ENCODE measurements at regions not wholly inside any gene's neighbourhood (a gene's known extent, or its start where the extent isn't known, plus 50 kb on each side); places are given as distances from the start of the nearest gene placed in this dataset.
"Not testable (repeated sequence)": the region's sequence is repeated elsewhere in the genome, so short reads cannot be mapped to it uniquely, and the experiment has no call there.

GRCh38 chr7:16318989-16319915 is 102.1 kb downstream of the CRPPA start:
- no peak for DNase-seq

GRCh38 chr7:16318463-16318862 is 102.9 kb downstream of the CRPPA start:
- no peak for DNase-seq

DNA sequence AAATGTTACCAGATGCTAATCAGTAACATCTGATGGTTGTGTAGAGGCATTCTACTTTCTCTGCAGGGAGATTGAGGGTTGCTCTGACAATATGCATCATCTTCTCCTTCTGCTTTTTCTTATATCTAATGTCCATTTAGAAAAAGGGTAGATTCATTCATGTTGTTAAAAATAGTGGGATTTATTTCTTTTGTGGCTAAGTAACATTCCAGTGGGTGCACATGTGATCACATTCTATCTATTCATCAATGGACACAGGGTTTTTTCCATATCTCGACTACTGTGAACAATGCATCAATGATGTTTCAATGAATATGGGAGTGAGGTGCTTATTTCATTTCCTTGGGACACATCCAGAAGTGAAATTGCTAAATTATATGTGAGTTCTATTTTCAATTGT is 103.9 kb downstream of the CRPPA start:
- DNase-seq, result no peak

DNA sequence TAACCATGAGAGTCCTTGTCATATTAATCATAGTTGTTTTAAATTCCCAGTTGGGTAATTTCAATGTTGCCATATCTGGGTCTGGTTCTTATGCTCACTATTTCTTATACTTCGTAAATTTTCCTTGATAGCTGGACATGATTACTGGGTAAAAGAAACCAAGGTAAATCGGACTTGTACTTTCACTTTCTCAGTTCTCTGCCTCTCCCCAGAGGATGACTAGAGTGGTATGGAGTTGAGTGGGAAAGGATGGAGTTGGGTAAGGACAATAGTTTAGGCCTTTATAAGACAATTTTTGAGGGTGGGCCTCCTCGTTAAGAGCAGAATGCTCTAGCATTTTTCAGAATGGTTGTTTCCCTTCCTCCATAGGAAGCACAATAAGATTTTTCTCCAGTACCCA is 106.1 kb downstream of the CRPPA start:
- no peak for DNase-seq

DNA sequence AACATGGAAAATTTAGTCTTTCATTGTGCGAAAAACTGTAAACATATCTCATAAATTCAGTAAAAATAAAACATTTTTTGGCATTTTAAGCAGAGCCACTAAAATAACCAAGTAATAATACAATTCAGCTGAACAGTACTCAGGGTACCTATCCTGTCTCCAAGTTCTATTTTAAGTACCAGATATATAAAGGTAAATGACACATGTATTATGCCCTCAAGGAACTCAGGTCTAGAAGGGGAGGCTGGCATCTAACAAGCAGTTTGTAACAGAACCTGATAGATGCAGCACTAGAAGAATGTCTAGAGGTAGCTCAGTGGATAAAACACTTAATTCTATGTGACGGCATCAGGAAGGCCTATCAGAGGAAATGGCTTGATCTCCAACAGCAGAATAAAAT is 112.2 kb downstream of the CRPPA start:
- DNase-seq, result no peak

DNA sequence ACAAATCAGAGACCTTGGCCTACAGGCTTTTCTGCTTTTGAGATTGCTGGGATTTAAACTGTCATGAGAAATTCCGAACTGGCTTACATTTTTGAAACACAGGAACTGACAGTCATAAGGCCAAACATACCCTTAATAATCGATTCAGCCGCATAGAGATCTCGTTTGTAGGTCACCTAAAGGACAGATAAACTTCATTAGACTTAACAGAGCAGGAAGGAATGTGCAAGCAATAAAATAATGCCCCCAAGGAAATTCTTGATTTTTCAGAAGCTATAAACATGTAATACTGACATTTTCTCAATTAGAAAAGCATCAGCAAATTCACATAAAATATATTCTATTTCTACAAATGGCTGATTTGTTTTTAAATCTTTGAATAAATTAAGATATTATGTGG is 120.0 kb downstream of the CRPPA start:
- DNase-seq, result no peak

DNA sequence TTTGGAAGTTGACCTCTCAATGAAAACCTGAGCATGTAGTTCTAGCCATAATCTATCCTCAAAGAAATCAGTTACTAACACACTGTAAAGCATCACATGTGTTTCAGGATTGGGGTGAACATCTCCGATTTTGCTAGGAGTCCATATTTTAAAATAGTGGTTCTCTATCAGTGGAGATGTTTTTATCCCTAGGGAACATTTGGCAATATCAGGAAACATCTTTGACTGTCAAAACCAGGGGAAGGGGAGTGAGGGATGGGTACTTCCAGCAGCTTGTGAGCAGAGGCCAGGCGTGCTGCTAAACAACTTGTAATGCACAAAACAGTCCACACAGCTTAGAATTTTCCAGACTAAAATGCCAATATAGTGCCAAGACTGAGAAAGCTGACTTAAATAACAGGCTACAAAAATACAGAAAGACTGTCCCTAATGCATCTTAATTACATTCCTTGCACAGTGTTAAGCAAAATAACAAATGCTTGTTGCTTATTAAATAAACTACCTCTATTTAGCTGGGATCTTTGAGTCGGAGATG is 120.9 kb downstream of the CRPPA start:
- no peak for DNase-seq

DNA sequence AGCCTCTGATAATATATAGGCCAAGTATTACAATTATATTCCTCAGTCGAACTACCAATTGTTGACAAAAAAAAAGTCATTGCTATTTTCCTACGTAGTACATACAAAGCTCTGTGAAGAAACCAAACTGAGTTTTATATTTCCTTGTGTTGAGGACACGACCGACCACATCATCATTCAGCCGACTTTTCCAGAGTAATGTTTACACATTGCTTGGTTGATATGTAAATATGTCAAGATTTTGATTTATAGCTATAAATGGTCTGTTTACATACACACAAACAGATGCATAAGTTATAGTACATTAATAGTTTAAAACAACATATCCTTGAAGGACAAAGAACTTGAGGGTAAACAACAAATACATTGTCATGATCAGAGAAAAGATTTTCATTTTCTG is 121.5 kb downstream of the CRPPA start:
- DNase-seq, result no peak

DNA sequence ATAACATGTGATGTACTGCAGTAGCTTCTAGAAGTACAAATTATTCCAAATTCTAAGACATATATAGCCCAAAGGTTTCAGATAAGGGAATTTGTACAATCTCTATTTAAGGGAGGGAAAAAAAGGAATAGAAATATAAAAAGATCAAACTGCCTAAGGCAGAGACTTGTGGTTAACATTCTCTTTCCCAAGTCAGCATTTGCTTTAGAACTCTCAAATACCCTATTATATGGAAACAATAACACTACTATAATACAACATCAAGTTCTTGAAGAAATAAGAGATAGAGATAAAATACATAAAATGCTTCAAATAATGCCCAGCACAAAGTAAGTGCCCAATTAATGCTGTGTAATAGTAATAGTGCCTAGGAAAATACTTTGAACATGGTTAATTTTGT is 123.1 kb downstream of the CRPPA start:
- DNase-seq, result no peak

DNA sequence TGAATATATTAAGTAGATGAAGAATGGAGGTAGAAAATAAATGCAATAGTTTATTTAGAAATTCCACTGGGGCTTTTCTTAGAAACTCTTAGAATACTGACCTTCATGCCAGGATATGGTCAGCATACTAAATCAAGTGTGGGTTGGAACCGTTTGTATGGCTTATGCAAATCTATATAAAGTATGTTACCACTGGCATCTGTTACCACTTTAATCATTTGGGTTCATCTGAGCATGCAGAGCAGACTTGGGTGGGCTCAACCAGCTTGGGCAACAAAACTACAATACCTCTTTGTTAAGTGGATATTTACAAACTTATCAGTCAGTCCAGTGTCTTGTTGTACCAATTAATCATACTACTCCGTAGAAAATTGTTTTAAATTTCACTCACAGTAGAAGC is 125.8 kb downstream of the CRPPA start:
- no peak for DNase-seq

GRCh38 chr7:16293669-16294425 is 127.5 kb downstream of the CRPPA start:
- no peak for DNase-seq

- no peak for DNase-seq
These were observed 136.8 kb downstream of the CRPPA start for GRCh38 chr7:16284581-16284980.

- no peak for DNase-seq
These were observed 143.1 kb downstream of the CRPPA start for GRCh38 chr7:16278167-16278787.

DNA sequence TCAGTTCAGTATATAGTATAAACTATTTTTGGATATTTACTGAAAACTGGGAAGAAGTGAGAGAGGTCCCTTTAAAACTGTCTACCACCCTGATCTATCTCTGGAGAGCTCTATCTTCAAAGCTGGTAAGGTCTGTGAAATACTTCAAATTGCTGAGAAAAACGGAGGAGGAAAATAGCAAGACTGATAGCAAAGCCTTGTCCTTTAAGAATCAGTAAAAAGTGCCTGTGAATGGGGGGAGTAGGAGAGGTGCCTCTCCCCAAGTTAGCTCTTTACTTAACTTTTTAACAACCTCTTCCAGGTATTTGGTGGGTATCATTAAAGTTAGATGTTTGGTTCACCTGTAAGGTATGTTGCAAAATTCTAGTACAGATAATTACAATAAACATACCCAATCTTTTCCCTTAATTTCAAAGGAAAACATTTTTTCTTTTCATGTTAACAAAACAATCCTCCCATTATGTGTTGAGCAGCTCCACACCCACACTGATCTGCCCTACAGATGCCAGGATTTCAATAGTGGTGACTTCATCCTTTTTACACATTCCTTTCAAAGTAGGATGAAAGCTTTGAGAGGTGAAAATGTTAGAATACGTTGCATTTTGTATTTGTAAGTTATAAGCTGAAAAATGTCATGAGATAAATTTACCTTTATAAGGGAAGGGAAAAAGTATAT is 149.2 kb downstream of the CRPPA start:
- DNase-seq, result no peak

- no peak for DNase-seq
These were observed 149.9 kb downstream of the CRPPA start for GRCh38 chr7:16271355-16271915.

DNA sequence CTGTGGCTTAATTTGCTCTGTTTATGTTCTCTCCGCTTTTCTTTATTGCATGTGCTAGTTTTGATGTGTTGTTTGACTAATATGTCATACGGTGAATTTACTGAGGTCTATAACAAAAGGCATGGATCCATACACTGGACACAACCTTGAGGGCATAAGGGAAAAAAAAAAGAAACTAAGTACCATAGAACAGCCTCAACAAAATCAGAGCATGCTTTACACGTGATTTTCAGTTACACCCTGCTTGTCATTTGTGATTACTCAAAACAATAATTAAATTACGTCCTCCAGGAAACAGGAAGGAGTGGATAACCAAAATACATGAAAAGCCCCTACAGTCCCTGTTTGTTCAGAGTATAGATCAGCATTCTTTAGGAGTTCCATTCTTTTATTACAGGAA is 150.5 kb downstream of the CRPPA start:
- DNase-seq, result no peak

DNA sequence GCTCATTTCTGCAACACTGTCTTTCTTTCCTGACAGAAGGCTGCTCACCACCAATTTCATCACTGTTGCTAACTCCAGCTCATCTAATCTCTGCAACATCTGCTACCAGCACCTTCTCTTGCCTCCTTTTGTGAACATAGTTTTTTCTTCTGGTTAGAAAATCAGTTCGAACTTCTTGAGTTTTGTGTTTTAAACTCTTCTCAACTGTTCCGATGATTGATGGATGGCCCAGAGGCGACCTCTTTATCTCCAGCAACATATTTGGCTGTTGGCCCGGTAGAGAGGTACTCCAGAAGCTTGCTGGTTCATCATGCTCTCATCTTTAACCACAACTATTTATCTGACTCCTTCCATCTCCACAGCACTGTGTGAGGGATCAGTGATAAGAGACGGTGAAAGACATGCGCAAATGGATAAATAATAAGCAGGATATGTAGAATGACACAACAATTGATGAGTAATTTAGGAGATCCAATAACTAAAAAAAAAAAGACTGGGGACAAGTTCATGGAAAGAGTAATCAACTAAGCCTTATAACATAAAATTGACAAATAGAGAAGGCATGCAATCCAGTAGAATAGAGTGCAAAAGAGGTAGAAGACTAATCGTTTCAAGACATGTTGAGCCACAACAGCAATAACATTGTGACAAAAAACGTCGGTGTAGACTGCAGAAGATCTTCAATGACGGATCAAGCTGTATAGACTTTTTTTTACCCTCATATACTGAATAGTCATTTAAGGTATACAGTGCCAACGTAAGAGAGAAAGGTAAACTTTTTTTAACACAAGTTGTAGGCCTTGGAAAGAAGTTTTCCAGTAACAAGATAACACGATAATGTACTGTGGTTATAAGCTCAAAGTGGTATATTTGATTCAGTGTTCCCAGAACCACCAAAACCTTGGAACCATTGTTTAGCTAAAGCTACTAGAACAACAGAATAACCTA is 152.2 kb downstream of the CRPPA start:
- DNase-seq, result no peak

DNA sequence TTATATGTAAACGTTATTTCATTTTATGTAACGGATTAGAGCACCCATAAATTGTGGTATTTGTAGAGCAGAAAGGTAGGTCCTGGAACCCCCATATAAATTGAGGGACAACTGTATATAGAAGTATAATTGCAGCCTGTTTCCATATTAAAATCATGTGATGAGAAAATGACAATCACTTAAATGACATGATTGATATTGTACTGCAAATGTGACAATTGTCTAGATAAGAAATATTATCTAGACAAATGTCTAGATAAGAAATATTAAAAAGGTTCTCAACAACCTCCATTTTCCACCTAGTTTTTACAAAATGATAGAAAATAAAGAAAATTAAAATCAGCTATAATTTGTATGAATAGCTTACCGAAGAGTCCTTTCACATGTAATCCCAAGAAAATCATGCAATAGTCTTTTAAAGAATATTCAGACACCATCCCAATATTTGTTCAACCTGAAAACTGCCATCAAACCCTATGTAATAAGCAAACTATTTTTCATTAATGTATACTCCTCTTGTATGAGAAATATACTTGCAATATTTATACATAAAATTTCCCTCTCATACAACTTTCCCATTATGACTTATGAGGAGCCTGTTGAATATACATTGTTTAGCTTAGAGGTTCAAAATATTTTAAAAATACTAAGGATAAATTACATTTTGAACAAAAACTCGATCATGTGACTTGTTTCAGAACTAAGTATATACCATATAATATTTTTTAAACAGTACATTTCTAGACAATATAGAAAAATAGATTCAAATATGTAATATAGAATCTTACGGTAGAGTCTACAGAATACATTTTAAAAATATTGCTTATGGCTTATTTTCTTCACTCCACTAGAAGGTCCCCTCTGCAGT is 153.2 kb downstream of the CRPPA start:
- DNase-seq, result no peak

GRCh38 chr7:16266877-16267276 is 154.5 kb downstream of the CRPPA start:
- DNase-seq, result no peak

DNA sequence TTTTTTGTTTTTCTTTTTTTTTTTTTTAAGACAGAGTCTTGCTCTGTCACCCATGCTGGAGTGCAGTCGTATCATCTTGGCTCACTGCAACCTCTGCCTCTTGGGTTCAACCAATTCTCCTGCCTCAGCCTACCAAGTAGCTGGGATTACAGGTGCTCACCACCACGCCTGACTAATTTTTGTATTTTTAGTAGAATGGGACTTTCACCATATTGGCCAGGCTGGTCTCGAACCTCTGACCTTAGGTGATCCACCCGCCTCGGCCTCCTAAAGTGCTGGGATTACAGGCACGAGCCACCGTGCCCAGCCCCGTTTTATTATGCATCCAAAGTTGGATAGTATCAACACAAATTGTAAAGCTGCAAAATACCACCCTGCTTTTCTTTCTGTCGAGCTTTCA is 154.9 kb downstream of the CRPPA start:
- DNase-seq, result not testable (repeated sequence)
